Stomach (tissue), 4 donors: ENCODE measurements at regions not wholly inside any gene's neighbourhood (a gene's known extent, or its start where the extent isn't known, plus 50 kb on each side); places are given as distances from the start of the nearest gene placed in this dataset.

Experiments used
- POLR2A ChIP-seq, 4 donors: fragments of 450-650 bp; IDR thresholded peaks; one replicate each; pipeline ENCODE4 v1.6.1; 2016; ENCODE audit warnings: antibody characterized with exemption in 4 of 4, control low read depth in 2 of 4, mild to moderate bottlenecking in 1 of 4, moderate library complexity in 1 of 4
- TF ChIP-seq, protein P1 (sequence below), 7 experiments: fragments of 450-650 bp in 4 of 7; fragments of 200-600 bp in 3 of 7; sonication (generic) in 3 of 7; IDR thresholded peaks; one replicate each; pipeline ENCODE4 v1.5.1; 2016 to 2019; ENCODE audit warnings: antibody characterized with exemption in 7 of 7, control low read depth in 2 of 7, mild to moderate bottlenecking in 1 of 7

GRCh38 chr4:180500154-180500553 lies 1743.0 kb upstream of the TENM3 start:
- TF ChIP-seq, protein P1, sequence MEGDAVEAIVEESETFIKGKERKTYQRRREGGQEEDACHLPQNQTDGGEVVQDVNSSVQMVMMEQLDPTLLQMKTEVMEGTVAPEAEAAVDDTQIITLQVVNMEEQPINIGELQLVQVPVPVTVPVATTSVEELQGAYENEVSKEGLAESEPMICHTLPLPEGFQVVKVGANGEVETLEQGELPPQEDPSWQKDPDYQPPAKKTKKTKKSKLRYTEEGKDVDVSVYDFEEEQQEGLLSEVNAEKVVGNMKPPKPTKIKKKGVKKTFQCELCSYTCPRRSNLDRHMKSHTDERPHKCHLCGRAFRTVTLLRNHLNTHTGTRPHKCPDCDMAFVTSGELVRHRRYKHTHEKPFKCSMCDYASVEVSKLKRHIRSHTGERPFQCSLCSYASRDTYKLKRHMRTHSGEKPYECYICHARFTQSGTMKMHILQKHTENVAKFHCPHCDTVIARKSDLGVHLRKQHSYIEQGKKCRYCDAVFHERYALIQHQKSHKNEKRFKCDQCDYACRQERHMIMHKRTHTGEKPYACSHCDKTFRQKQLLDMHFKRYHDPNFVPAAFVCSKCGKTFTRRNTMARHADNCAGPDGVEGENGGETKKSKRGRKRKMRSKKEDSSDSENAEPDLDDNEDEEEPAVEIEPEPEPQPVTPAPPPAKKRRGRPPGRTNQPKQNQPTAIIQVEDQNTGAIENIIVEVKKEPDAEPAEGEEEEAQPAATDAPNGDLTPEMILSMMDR (IDR thresholded peaks at IDR 0.05), result no peak
- no peak for TF ChIP-seq POLR2A (IDR thresholded peaks at IDR 0.05)
